Kidney (tissue), 13 donors: ENCODE measurements at regions not wholly inside any gene's neighbourhood (a gene's known extent, or its start where the extent isn't known, plus 50 kb on each side); places are given as distances from the start of the nearest gene placed in this dataset.

Source experiments
- DNase-seq, 5 donors: peaks; one replicate each; pipeline ENCODE4 v3.0.0-alpha.2; 2013 to 2020
- FAIRE-seq: peaks from 2 replicates; lab custom pipeline; 2012; peaks lifted over from hg19 to GRCh38; lab: Jason Lieb, UNC
- H3K27ac ChIP-seq, 2 donors: one replicate each; pipeline ENCODE4 v1.7.0; 2013; ENCODE audit warnings: low read depth in 2 of 2, low read length in 2 of 2, inconsistent platforms in 1 of 2
- H3K27me3 ChIP-seq: one replicate; pipeline ENCODE4 v1.7.1; 2013; ENCODE audit warnings: low read length, inconsistent platforms; ENCODE audit not compliant: control insufficient read depth, insufficient read depth
- H3K36me3 ChIP-seq, 3 donors: one replicate each; pipeline versions ENCODE4 v1.7.0 to v1.7.1; 2013; ENCODE audit warnings: low read length in 3 of 3, control low read depth in 1 of 3, inconsistent platforms in 1 of 3; ENCODE audit not compliant: insufficient read depth in 3 of 3, control insufficient read depth in 2 of 3
- H3K4me1 ChIP-seq, 3 donors: one replicate each; pipeline versions ENCODE4 v1.7.0 to v1.7.1; 2013; ENCODE audit warnings: low read length in 3 of 3, inconsistent platforms in 1 of 3, low read depth in 1 of 3; ENCODE audit not compliant: control insufficient read depth in 2 of 3, insufficient read depth in 2 of 3
- H3K4me3 ChIP-seq, 3 donors: one replicate each; pipeline versions ENCODE4 v1.7.0 to v1.8.1; 2013; ENCODE audit warnings: low read length in 3 of 3, control low read depth in 1 of 3, inconsistent platforms in 1 of 3
- H3K9ac ChIP-seq, 3 donors: one replicate each; pipeline versions ENCODE4 v1.7.0 to v1.7.1; 2013; ENCODE audit warnings: low read length in 3 of 3, control low read depth in 1 of 3, inconsistent platforms in 1 of 3
- H3K9me3 ChIP-seq, 3 donors: one replicate each; pipeline versions ENCODE4 v1.7.0 to v1.7.1; 2013; ENCODE audit warnings: low read length in 3 of 3, control low read depth in 1 of 3, inconsistent platforms in 1 of 3; ENCODE audit not compliant: control insufficient read depth in 2 of 3, insufficient read depth in 1 of 3
- intact Hi-C: fragments of 100-400 bp; cut with DNase I; formaldehyde crosslinking; loops from one replicate; pipeline ENCODE4 v1.11.1; 2022
- TF ChIP-seq, protein P1 (sequence below): IDR thresholded peaks from 3 replicates; pipeline ENCODE4 v1.5.1; 2012; ENCODE audit warnings: mild to moderate bottlenecking, moderate library complexity, borderline replicate concordance; ENCODE audit not compliant: insufficient read depth; ENCODE audit errors: extremely low read depth
- donor health status: control.
- donor health status: control.
- donor health status: control.
- donor health status: control.
- donor health status: control.
- donor health status: DM: yes; HTN: yes; CAD: no.
- donor health status: Normal renal cell carcinoma (clear cell type).

DNA sequence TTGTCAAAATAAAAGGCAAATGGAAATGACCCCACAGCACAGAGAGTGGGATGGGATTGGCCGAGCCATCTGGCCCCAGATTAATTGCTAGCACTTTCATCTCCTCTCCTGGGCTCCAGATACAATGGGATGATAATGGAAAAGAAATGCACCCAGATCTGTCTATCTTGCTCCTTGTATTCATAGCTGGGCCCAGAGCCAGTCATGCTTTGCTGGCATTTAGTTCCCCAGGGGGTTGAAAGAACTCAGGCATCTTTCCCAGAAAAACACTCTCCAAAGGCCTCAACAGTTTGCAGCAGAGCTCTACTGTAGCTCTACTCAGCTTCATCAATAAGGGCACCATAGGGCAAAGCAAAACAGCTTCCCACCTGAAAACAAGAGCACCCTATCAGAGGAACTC, 116.0 kb upstream of the FOXA2 start:
- FAIRE-seq (no peak), DNase-seq (no peak)
- H3K4me1 ChIP-seq: peaks cover 0 to 3% (median 0%) of the 10 kb centered on the region in 3 donors
- intact Hi-C loops: no loop called here
- H3K36me3 ChIP-seq: no peaks in the 10 kb centered on the region
- H3K27ac ChIP-seq: no peak overlapping the region
- no peak overlapping the region for H3K4me3 ChIP-seq
- H3K9me3 ChIP-seq: no peaks in the 10 kb centered on the region
- no peak overlapping the region for H3K9ac ChIP-seq
- TF ChIP-seq, protein P1, sequence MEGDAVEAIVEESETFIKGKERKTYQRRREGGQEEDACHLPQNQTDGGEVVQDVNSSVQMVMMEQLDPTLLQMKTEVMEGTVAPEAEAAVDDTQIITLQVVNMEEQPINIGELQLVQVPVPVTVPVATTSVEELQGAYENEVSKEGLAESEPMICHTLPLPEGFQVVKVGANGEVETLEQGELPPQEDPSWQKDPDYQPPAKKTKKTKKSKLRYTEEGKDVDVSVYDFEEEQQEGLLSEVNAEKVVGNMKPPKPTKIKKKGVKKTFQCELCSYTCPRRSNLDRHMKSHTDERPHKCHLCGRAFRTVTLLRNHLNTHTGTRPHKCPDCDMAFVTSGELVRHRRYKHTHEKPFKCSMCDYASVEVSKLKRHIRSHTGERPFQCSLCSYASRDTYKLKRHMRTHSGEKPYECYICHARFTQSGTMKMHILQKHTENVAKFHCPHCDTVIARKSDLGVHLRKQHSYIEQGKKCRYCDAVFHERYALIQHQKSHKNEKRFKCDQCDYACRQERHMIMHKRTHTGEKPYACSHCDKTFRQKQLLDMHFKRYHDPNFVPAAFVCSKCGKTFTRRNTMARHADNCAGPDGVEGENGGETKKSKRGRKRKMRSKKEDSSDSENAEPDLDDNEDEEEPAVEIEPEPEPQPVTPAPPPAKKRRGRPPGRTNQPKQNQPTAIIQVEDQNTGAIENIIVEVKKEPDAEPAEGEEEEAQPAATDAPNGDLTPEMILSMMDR: no peak
- no peaks in the 10 kb centered on the region for H3K27me3 ChIP-seq

DNA sequence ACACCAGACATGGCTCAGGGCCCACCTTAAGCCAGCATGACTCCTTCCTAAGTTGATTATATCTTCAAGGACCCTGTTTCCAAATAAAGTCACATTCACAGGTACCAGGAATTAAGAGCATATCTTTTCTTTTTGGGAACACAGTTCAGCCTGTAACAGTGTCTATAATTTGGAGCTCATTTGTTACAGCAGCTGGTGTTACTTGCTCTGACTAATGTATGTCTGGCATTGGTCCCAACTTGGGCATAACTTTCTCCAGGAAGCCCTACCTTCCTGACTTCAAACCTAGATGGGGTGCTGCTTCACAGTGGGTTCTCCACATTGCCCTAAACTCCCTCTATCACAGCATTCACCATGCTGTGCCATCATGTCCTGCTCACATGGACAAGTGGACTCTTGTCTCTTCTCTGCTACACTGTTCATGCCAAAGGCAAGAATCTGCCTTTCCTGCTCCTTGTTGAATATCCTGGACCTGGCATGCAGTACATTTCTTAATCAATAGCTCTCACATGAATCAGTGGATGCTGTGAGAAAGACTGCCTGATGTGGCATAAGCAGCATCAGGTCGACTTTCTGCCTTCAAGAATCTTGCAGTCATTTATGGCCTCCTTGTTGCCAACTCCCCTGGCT, 117.4 kb upstream of the FOXA2 start:
- Histone ChIP-seq H3K9me3 (no peaks in the 10 kb centered on the region), H3K27me3 (no peaks in the 10 kb centered on the region), H3K36me3 (no peaks in the 10 kb centered on the region), H3K4me3 (no peak overlapping the region), H3K9ac (no peak overlapping the region), H3K27ac (no peak overlapping the region), H3K4me1 (peaks cover 0 to 3% (median 0%) of the 10 kb centered on the region in 3 donors)
- TF ChIP-seq, protein P1: no peak
- FAIRE-seq (no peak), DNase-seq (no peak)
- intact Hi-C loops: no loop called here

DNA sequence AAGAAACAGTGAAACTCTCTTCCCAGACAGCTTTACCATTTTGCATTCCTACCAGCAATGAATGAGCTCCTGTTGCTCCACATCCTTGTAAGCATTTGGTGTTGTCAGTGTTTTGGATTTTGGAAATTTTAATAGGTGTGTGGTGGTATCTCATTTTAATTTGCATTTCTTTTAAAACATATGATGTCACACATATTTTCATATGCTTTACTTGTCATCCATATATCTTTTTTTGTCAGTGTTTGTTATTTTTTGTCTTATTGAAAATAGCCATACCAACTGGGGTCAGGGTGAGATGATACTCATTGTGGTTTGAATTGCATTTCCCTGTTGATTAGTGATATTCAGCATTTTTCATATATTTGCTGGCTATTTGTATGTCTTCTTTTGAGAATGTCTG, 119.5 kb upstream of the FOXA2 start:
- Histone ChIP-seq H3K36me3 (no peaks in the 10 kb centered on the region), H3K4me3 (no peak overlapping the region), H3K27me3 (no peaks in the 10 kb centered on the region), H3K4me1 (peaks cover 0 to 3% (median 0%) of the 10 kb centered on the region in 3 donors), H3K9me3 (no peaks in the 10 kb centered on the region), H3K27ac (no peak overlapping the region), H3K9ac (no peak overlapping the region)
- intact Hi-C loops: no loop called here
- TF ChIP-seq, protein P1: no peak
- no peak for DNase-seq
- no peak for FAIRE-seq
